HCT116 (cell line): ENCODE measurements at regions not wholly inside any gene's neighbourhood (a gene's known extent, or its start where the extent isn't known, plus 50 kb on each side); places are given as distances from the start of the nearest gene placed in this dataset.

Source experiments
- CTCF ChIP-seq, 3 experiments: fragments of 200-600 bp in 1 of 3; sonication (generic) in 1 of 3; IDR thresholded peaks in 2 of 3; conservative IDR thresholded peaks in 1 of 3; 2 replicates each; pipeline ENCODE4 v1.5.1; 2012 to 2017; ENCODE audit warnings: low read depth in 2 of 3, low read length in 2 of 3, antibody characterized with exemption in 1 of 3, borderline replicate concordance in 1 of 3, control low read depth in 1 of 3, mild to moderate bottlenecking in 1 of 3, mixed read lengths in 1 of 3, mixed run types in 1 of 3, moderate library complexity in 1 of 3; ENCODE audit not compliant: insufficient read depth in 1 of 3
- EZH2phosphoT487 ChIP-seq: fragments of 200-600 bp; IDR thresholded peaks from 2 replicates; pipeline ENCODE4 v1.6.1; 2018; ENCODE audit warnings: antibody characterized with exemption, borderline replicate concordance
- JUND ChIP-seq: IDR thresholded peaks from 2 replicates; pipeline ENCODE4 v1.6.1; 2012
- MAX ChIP-seq: IDR thresholded peaks from 2 replicates; pipeline ENCODE4 v1.6.1; 2012
- POLR2A ChIP-seq: IDR thresholded peaks from 2 replicates; pipeline ENCODE4 v1.7.0; 2011; ENCODE audit warnings: borderline replicate concordance; ENCODE audit not compliant: insufficient read depth, insufficient read length; ENCODE audit errors: extremely low read depth
- POLR2AphosphoS5 ChIP-seq: IDR thresholded peaks from 2 replicates; pipeline ENCODE4 v1.6.1; 2011; ENCODE audit warnings: mild to moderate bottlenecking, low read depth, low read length, moderate library complexity
- REST ChIP-seq: IDR thresholded peaks from 2 replicates; pipeline ENCODE4 v1.6.1; 2012; ENCODE audit warnings: low read depth
- SP1 ChIP-seq: IDR thresholded peaks from 2 replicates; pipeline ENCODE4 v1.6.1; 2012; ENCODE audit warnings: low read depth
- YY1 ChIP-seq: IDR thresholded peaks from 2 replicates; pipeline ENCODE4 v1.6.1; 2011; ENCODE audit warnings: low read length, low read depth, moderate library complexity, mild to moderate bottlenecking; ENCODE audit not compliant: insufficient replicate concordance; ENCODE audit errors: extremely low read depth
- ZFX ChIP-seq: fragments of 450-650 bp; IDR thresholded peaks from 2 replicates; pipeline ENCODE4 v1.6.1; 2017

GRCh38 chr5:98631311-98632054 is 142.0 kb upstream of the RGMB start:
- no peak for TF ChIP-seq CTCF (IDR thresholded peaks at IDR 0.05 in 2 of 3, conservative IDR thresholded peaks at IDR 0.05 in 1 of 3; ENCODE audit: borderline replicate concordance in 1 of 3, insufficient read depth in 1 of 3, low read depth in 2 of 3, low read length in 2 of 3)
- no peak for TF ChIP-seq REST
- TF ChIP-seq POLR2A = no peak
- no peak for TF ChIP-seq SP1
- TF ChIP-seq POLR2AphosphoS5 = no peak
- no peak for TF ChIP-seq JUND
- no peak for TF ChIP-seq YY1
- TF ChIP-seq MAX = no peak
- TF ChIP-seq EZH2phosphoT487 = no peak
- no peak for TF ChIP-seq ZFX
